Ishikawa (cell line): ENCODE measurements at regions not wholly inside any gene's neighbourhood (a gene's known extent, or its start where the extent isn't known, plus 50 kb on each side); places are given as distances from the start of the nearest gene placed in this dataset.

Experiments used
- CEBPB ChIP-seq: IDR thresholded peaks from 2 replicates; pipeline ENCODE4 v1.6.1; 2012
- CREB1 ChIP-seq: IDR thresholded peaks from 2 replicates; pipeline ENCODE4 v1.6.1; 2012; ENCODE audit warnings: low read depth
- EGR1 ChIP-seq: IDR thresholded peaks from 2 replicates; pipeline ENCODE4 v1.6.1; 2012
- EP300 ChIP-seq: IDR thresholded peaks from 2 replicates; pipeline ENCODE4 v1.6.1; 2012; ENCODE audit warnings: borderline replicate concordance
- FOXM1 ChIP-seq: IDR thresholded peaks from 2 replicates; pipeline ENCODE4 v1.6.1; 2012; ENCODE audit warnings: low read depth, borderline replicate concordance
- MAX ChIP-seq: IDR thresholded peaks from 2 replicates; pipeline ENCODE4 v1.6.1; 2012
- NFIC ChIP-seq: IDR thresholded peaks from 2 replicates; pipeline ENCODE4 v1.6.1; 2012
- RAD21 ChIP-seq: IDR thresholded peaks from 2 replicates; pipeline ENCODE4 v1.6.1; 2012; ENCODE audit warnings: low read depth
- TAF1 ChIP-seq: IDR thresholded peaks from 2 replicates; pipeline ENCODE4 v1.6.1; 2012; ENCODE audit warnings: low read depth, mild to moderate bottlenecking
- TCF12 ChIP-seq: IDR thresholded peaks from 2 replicates; pipeline ENCODE4 v1.6.1; 2012; ENCODE audit warnings: low read depth
- TEAD4 ChIP-seq: IDR thresholded peaks from 2 replicates; pipeline ENCODE4 v1.6.1; 2012
- YY1 ChIP-seq: IDR thresholded peaks from 2 replicates; pipeline ENCODE4 v1.6.1; 2012; ENCODE audit warnings: low read depth
- ZBTB7A ChIP-seq: IDR thresholded peaks from 2 replicates; pipeline ENCODE4 v1.6.1; 2012; ENCODE audit warnings: low read depth
- TF ChIP-seq, protein P1 (sequence below): IDR thresholded peaks from 2 replicates; pipeline ENCODE4 v1.6.1; 2012; ENCODE audit warnings: low read depth, mild to moderate bottlenecking

GRCh38 chr1:29713857-29714256 lies 477.5 kb downstream of the PTPRU start:
- TF ChIP-seq EGR1 (no peak), ZBTB7A (no peak), EP300 (no peak), YY1 (no peak), TEAD4 (no peak), TCF12 (no peak), CREB1 (no peak), CEBPB (no peak), MAX (no peak), FOXM1 (no peak), TAF1 (no peak), NFIC (no peak)
- TF ChIP-seq, protein P1, sequence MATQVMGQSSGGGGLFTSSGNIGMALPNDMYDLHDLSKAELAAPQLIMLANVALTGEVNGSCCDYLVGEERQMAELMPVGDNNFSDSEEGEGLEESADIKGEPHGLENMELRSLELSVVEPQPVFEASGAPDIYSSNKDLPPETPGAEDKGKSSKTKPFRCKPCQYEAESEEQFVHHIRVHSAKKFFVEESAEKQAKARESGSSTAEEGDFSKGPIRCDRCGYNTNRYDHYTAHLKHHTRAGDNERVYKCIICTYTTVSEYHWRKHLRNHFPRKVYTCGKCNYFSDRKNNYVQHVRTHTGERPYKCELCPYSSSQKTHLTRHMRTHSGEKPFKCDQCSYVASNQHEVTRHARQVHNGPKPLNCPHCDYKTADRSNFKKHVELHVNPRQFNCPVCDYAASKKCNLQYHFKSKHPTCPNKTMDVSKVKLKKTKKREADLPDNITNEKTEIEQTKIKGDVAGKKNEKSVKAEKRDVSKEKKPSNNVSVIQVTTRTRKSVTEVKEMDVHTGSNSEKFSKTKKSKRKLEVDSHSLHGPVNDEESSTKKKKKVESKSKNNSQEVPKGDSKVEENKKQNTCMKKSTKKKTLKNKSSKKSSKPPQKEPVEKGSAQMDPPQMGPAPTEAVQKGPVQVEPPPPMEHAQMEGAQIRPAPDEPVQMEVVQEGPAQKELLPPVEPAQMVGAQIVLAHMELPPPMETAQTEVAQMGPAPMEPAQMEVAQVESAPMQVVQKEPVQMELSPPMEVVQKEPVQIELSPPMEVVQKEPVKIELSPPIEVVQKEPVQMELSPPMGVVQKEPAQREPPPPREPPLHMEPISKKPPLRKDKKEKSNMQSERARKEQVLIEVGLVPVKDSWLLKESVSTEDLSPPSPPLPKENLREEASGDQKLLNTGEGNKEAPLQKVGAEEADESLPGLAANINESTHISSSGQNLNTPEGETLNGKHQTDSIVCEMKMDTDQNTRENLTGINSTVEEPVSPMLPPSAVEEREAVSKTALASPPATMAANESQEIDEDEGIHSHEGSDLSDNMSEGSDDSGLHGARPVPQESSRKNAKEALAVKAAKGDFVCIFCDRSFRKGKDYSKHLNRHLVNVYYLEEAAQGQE: no peak

DNA sequence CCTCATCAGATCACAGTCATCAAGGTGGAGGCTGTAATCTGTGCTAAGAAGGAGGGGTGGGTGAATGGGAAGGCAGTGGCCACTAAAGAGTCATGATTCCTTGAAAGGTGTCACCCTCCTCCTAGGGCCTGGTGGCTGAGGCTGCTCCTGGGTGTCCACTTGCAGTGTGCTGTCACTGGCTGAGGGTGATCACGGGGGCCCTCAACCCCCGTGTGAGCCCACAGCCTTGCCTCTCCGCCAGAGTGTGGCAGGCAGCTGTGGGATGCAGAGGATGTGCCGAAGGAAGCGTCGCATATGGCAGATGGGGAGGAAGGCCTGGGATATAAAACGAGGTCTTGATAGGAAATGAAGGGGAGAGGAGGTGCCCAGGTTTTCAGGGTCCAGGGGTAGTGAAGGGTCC lies 476.5 kb downstream of the PTPRU start:
- TF ChIP-seq FOXM1 (no peak), EGR1 (no peak), MAX (no peak), CEBPB (no peak), TAF1 (no peak), RAD21 (no peak)

- TF ChIP-seq TEAD4: no peak
- TF ChIP-seq NFIC: no peak
- no peak for TF ChIP-seq MAX
- no peak for TF ChIP-seq FOXM1
- TF ChIP-seq CREB1: no peak
- no peak for TF ChIP-seq ZBTB7A
- TF ChIP-seq, protein P1: no peak
- no peak for TF ChIP-seq EP300
- TF ChIP-seq RAD21: no peak
- TF ChIP-seq EGR1: no peak
- TF ChIP-seq YY1: no peak
- TF ChIP-seq TAF1: no peak
Observed at GRCh38 chr1:29712284-29712651, 475.9 kb downstream of the PTPRU start.

- TF ChIP-seq EGR1: no peak
Observed at GRCh38 chr1:29711582-29712283, 475.4 kb downstream of the PTPRU start.

DNA sequence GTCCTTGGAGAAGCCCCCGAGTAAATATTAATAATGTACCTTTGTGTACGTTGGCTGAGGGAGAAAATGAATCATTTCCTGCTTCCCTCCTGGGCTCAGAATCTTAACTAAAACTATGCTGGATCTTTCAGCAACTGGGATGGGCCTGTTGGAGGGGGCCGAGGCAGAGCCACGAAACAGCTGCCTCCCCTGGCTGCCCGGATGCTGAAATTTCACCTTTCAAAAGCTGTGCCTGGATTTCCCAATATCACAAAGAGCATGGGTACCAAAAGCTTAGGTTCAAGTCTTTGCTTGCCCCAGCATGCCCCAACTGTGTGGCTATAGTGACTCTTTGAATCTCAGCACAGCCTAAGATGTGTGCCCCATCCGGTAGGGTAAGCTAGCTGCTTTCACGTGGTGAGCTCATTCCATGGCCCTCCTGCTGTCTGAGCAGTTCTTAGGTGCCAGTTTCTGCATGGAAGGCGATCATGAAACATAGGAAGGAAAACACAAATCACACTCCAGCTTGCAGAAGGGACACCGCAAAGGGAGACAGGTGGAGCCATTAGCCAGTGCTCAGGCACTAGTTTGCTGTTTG lies 473.5 kb downstream of the PTPRU start:
- no peak for TF ChIP-seq TEAD4
- TF ChIP-seq, protein P1: no peak
- no peak for TF ChIP-seq TCF12
- TF ChIP-seq EP300: no peak
- no peak for TF ChIP-seq YY1
- TF ChIP-seq CEBPB: no peak
- no peak for TF ChIP-seq ZBTB7A
- TF ChIP-seq EGR1: no peak
- no peak for TF ChIP-seq MAX
- TF ChIP-seq FOXM1: no peak
- no peak for TF ChIP-seq CREB1
- TF ChIP-seq RAD21: no peak
- TF ChIP-seq NFIC: no peak
